ENCODE measurements at regions not wholly inside any gene's neighbourhood (a gene's known extent, or its start where the extent isn't known, plus 50 kb on each side); places are given as distances from the start of the nearest gene placed in this dataset.

- H3K27me3 Mint-ChIP-seq (ENCODE audit: low read depth, poor library complexity) = peaks cover 7% of the 10 kb centered on the region
- H3K36me3 Mint-ChIP-seq (ENCODE audit: low read depth) = no peaks in the 10 kb centered on the region
- no peaks in the 10 kb centered on the region for H3K9me3 Mint-ChIP-seq
- DNase-seq = no peak
- H3K27ac Mint-ChIP-seq = no peak overlapping the region
- H3K4me3 Mint-ChIP-seq = no peak overlapping the region
- peaks cover 22% of the 10 kb centered on the region for H3K4me1 Mint-ChIP-seq
- TF ChIP-seq, protein P1, sequence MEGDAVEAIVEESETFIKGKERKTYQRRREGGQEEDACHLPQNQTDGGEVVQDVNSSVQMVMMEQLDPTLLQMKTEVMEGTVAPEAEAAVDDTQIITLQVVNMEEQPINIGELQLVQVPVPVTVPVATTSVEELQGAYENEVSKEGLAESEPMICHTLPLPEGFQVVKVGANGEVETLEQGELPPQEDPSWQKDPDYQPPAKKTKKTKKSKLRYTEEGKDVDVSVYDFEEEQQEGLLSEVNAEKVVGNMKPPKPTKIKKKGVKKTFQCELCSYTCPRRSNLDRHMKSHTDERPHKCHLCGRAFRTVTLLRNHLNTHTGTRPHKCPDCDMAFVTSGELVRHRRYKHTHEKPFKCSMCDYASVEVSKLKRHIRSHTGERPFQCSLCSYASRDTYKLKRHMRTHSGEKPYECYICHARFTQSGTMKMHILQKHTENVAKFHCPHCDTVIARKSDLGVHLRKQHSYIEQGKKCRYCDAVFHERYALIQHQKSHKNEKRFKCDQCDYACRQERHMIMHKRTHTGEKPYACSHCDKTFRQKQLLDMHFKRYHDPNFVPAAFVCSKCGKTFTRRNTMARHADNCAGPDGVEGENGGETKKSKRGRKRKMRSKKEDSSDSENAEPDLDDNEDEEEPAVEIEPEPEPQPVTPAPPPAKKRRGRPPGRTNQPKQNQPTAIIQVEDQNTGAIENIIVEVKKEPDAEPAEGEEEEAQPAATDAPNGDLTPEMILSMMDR (IDR thresholded peaks at IDR 0.05) = no peak
Measured at GRCh38 chr1:56370513-56370912, 208.8 kb downstream of the PLPP3 start.

- no peaks in the 10 kb centered on the region for H3K36me3 Mint-ChIP-seq (ENCODE audit: low read depth)
- TF ChIP-seq, protein P1 (IDR thresholded peaks at IDR 0.05) = no peak
- H3K27ac Mint-ChIP-seq = no peak overlapping the region
- H3K9me3 Mint-ChIP-seq = no peaks in the 10 kb centered on the region
- H3K4me1 Mint-ChIP-seq = peaks cover 12% of the 10 kb centered on the region
- H3K27me3 Mint-ChIP-seq (ENCODE audit: low read depth, poor library complexity) = no peaks in the 10 kb centered on the region
- DNase-seq = no peak
- H3K4me3 Mint-ChIP-seq = no peak overlapping the region
Measured at GRCh38 chr1:56363007-56363770, 216.2 kb downstream of the PLPP3 start.

GRCh38 chr1:56360021-56360420 is 219.3 kb downstream of the PLPP3 start:
- TF ChIP-seq, protein P1 (IDR thresholded peaks at IDR 0.05) = no peak

DNA sequence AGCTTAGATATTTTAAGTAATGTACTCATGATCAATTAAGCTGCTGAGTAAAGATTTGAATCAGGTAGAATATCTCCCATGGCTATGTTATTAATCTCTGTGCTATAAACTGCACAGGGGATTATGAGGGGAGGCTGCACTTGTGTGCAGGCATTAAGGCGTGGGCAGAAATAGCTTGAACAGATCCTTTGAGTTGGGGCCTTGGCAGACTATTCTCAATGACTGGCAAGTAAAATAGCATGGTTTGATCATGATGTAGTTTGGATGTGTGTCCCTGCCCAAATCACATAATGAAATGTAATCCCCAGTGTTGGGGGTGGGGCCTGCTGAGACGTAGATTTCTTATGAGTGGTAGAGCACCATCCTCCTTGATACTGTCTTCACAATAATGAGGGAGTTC is 220.3 kb downstream of the PLPP3 start:
- TF ChIP-seq, protein P1 (IDR thresholded peaks at IDR 0.05) = no peak
- Mint-ChIP-seq H3K4me1 (peaks cover 43% of the 10 kb centered on the region), H3K27me3 (ENCODE audit: low read depth, poor library complexity) (no peaks in the 10 kb centered on the region), H3K4me3 (no peak overlapping the region), H3K27ac (peak overlapping the region; percentile 69), H3K9me3 (no peaks in the 10 kb centered on the region), H3K36me3 (ENCODE audit: low read depth) (no peaks in the 10 kb centered on the region)
- no peak for DNase-seq

More at GRCh38 chr1:56360021-56360420, 219.3 kb downstream of the PLPP3 start:
- no peak for DNase-seq
- Mint-ChIP-seq H3K27me3 (ENCODE audit: low read depth, poor library complexity) (no peaks in the 10 kb centered on the region), H3K9me3 (no peaks in the 10 kb centered on the region), H3K4me1 (peaks cover 43% of the 10 kb centered on the region), H3K36me3 (ENCODE audit: low read depth) (no peaks in the 10 kb centered on the region), H3K4me3 (no peak overlapping the region), H3K27ac (no peak overlapping the region)

DNA sequence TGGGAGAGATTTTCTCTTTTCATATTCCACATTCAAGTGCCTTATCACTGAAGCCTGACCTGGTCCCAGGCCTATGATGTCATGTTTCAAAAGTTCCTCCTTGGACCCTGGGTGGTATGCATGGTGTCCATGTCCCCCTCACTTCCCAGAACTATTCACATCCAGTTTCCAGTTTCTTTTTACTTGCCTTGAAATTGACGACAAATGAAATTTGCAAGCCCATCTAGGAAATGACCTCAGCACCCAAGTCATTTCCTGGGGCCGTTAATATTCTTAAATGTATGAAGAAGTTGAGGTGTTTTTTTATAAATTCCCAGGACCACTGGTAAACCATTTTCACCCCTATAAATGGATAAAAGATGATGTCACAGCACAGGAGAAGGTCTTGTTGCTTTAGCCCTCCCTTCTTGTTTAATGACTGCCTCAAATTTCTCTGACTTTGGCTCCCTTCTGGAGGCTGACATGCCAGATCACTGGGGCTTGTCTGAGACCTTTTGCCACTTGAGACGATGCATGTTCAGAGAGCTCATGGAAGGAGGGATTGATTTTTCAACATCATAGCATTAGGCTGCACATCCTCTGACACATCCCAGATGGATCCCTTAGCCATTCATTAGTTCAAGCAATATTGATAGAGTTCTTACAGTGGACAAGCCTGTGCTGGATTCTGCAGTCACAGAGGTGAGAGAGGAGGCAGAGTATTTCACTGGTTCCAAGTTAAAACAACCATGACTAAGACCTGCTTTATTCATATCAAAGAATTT is 221.3 kb downstream of the PLPP3 start:
- Mint-ChIP-seq H3K27ac (no peak overlapping the region), H3K27me3 (ENCODE audit: low read depth, poor library complexity) (no peaks in the 10 kb centered on the region), H3K9me3 (no peaks in the 10 kb centered on the region), H3K4me1 (peaks cover 43% of the 10 kb centered on the region), H3K4me3 (peak overlapping the region; percentile 11), H3K36me3 (ENCODE audit: low read depth) (no peaks in the 10 kb centered on the region)
- TF ChIP-seq, protein P1 (IDR thresholded peaks at IDR 0.05) = no peak
- DNase-seq = peak; percentile 10

Data from nephron progenitor cell (in vitro differentiated cells).